ENCODE measurements at regions not wholly inside any gene's neighbourhood (a gene's known extent, or its start where the extent isn't known, plus 50 kb on each side); places are given as distances from the start of the nearest gene placed in this dataset.
"Not testable (repeated sequence)": the region's sequence is repeated elsewhere in the genome, so short reads cannot be mapped to it uniquely, and the experiment has no call there.

DNA sequence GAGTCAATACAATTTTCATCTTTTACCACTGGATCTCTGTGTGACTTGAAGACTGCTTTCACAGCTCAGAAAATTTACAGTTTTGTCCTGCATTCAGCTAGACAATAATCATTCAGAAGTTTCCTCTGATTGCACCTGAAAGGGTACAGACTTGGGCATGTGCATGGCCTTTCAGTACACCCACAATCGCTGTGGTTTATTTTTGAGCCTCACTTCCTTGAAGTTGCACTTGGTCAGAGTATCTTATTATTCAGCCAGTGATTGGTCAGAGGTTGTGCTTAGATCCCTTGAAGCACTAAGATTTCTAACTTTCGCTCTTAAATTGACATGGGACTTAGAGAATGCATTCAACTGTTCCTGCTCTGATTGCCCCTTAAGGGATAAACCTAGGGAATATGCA, 508.2 kb downstream of the FAM181B start:
- no peaks in the 10 kb centered on the region; a peak in 1 of 22 replicates for H3K36me3 ChIP-seq
- H3K4me1 ChIP-seq = no peaks in the 10 kb centered on the region; a peak in 1 of 20 replicates
- TF ChIP-seq Cebpa-rat (IDR thresholded peaks at IDR 0.05) = no peak
- H3K27me3 ChIP-seq = no peaks in the 10 kb centered on the region
- peaks cover 0 to 12% (median 7%) of the 10 kb centered on the region in 11 experiments; a peak in 11 of 22 replicates for H3K9me3 ChIP-seq (replicated peaks in 1 of 11)
- no peak overlapping the region for H3K27ac ChIP-seq
- H4K20me1 ChIP-seq = no peaks in the 10 kb centered on the region
- no peak overlapping the region for H3K9ac ChIP-seq
- H3K4me3 ChIP-seq = no peak overlapping the region
- H3K4me2 ChIP-seq = no peak overlapping the region

DNA sequence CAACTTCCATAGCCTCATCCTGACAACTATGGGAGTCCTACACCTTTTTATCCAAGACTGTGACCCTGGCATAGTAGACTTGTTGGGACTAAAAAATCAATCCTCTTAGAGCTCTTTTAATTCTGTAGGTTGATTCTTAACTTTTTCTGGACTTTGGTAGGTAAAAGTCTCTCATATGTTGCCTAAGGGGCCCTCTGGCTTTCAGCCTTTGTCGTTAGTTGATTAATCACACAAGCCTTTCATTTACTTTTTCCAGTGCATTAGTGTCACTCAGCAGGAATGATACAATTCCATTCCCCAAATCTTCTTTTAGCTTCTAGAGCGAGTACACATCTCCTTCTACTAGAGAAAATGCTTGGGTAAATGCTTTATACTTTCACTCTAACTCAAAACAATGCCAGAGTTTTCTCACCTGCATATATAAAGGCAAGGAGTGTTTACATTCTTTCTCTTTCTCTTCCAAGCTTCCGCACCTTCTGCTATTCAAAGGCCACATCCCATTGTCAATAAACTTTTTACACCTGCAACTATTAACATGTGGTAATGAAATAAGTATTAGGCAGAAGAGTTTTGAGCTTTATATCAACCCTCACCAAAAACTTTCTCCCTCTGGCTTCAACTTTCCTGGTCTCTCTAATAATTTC, 516.6 kb downstream of the FAM181B start:
- Histone ChIP-seq H3K4me3 (no peak overlapping the region), H3K4me2 (no peak overlapping the region), H3K9me3 (replicated peaks in 1 of 11) (no peaks in the 10 kb centered on the region), H3K36me3 (no peaks in the 10 kb centered on the region), H3K27ac (no peak overlapping the region), H4K20me1 (no peaks in the 10 kb centered on the region), H3K9ac (no peak overlapping the region), H3K4me1 (no peaks in the 10 kb centered on the region), H3K27me3 (no peaks in the 10 kb centered on the region)
- TF ChIP-seq Cebpa-rat (IDR thresholded peaks at IDR 0.05) = no peak

DNA sequence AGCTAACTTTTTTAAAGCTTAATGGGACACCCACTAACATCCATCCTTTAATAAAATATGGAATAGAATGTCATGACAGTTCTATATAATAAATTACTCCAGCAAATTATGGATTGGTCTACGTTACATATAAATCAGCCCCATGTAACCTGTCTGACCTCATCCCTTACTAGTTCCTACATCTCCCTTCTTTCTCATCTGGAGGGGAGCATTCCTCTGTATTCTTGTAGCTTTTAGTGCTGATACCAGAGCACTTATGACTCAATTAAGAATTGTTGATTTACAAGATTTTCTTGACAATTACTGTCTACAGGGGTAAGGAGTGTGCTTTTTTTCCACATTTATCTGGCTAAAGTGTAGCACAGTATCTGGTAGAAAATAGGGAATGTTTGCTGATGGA, 523.7 kb downstream of the FAM181B start:
- H3K9me3 ChIP-seq (replicated peaks in 1 of 11) = no peaks in the 10 kb centered on the region
- H3K9ac ChIP-seq = no peak overlapping the region
- H3K27ac ChIP-seq = no peak overlapping the region
- no peaks in the 10 kb centered on the region for H3K27me3 ChIP-seq
- no peak for TF ChIP-seq Cebpa-rat (IDR thresholded peaks at IDR 0.05)
- H3K4me2 ChIP-seq = no peak overlapping the region
- H3K36me3 ChIP-seq = no peaks in the 10 kb centered on the region
- H4K20me1 ChIP-seq = no peaks in the 10 kb centered on the region
- no peak overlapping the region for H3K4me3 ChIP-seq
- no peaks in the 10 kb centered on the region for H3K4me1 ChIP-seq

DNA sequence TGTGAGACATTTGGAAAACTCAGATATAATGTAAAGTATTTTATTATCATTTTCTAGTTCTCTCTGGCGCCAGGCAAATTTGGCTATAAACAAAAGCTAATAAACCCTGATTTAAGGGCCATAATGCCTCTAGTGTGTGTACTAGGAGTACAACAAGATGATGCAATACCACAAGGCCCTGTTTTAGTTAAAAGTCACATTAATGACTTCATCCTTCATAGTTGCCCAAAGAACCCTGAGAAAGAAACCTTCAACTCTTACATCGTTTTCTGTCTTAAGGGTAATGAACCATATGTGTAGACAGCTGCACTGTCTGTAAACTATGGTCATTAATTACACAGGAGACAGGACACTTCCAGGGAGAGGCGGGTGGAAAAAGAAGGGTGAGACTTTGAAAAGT, 538.4 kb downstream of the FAM181B start:
- Histone ChIP-seq H3K9ac (no peak overlapping the region), H3K4me2 (no peak overlapping the region), H3K4me1 (0 out of 20 replicates have a peak, but pooled peaks cover 0 to 3% (median 0%) of the 10 kb centered on the region in 10 experiments), H3K9me3 (replicated peaks in 1 of 11) (no peaks in the 10 kb centered on the region), H4K20me1 (no peaks in the 10 kb centered on the region), H3K27ac (no peak overlapping the region), H3K36me3 (no peaks in the 10 kb centered on the region), H3K27me3 (no peaks in the 10 kb centered on the region), H3K4me3 (no peak overlapping the region)
- no peak; a peak in 2 of 22 replicates for TF ChIP-seq Cebpa-rat (IDR thresholded peaks at IDR 0.05)

DNA sequence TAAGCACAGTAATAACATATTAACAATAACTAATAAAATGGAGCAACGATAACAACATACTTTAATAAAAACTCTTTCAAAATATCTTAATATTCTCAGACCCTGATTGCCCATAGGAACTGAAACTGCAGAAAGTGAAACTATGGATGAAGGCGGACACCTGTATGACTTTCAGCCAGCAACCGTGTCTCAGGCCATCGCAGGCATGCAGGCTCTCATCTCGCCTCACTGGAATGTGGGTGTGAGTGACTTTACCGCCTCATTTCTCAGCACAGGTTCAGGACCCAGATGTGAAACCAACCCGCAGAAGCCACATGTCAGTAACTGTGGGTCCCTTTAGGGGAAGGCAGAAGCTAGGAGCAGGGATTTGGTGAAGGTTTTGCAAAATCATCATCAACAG, 539.1 kb downstream of the FAM181B start:
- no peaks in the 10 kb centered on the region for H3K27me3 ChIP-seq
- H4K20me1 ChIP-seq = no peaks in the 10 kb centered on the region
- H3K9me3 ChIP-seq (replicated peaks in 1 of 11) = no peaks in the 10 kb centered on the region
- no peak overlapping the region for H3K27ac ChIP-seq
- 0 out of 20 replicates have a peak, but pooled peaks cover 0 to 3% (median 0%) of the 10 kb centered on the region in 10 experiments for H3K4me1 ChIP-seq
- no peak overlapping the region for H3K4me2 ChIP-seq
- no peak overlapping the region for H3K4me3 ChIP-seq
- no peak for TF ChIP-seq Cebpa-rat (IDR thresholded peaks at IDR 0.05)
- H3K9ac ChIP-seq = no peak overlapping the region
- H3K36me3 ChIP-seq = no peaks in the 10 kb centered on the region

DNA sequence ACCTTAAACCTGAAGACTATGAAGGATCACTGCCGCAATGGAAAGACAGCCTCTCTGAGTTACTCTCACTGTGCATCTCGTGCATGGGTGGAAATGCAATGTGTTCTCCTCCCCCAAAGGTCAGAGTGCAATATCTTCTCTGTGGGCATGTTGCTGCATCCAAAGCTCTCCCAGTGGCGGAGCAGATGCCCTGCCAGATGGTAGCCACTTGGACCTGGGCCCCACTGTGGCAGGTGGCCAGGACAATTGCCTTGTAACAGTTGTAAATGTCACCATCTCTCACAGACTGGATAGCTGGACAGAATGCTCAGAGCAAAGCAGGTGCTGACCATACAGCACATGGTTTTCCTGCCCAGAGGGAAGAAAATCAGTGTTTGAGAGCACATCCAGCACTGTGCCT, 542.0 kb downstream of the FAM181B start:
- Histone ChIP-seq H3K27ac (no peak overlapping the region), H3K9me3 (replicated peaks in 1 of 11) (no peaks in the 10 kb centered on the region), H3K27me3 (no peaks in the 10 kb centered on the region), H3K4me1 (0 out of 20 replicates have a peak, but pooled peaks cover 0 to 3% (median 0%) of the 10 kb centered on the region in 10 experiments), H3K4me3 (no peak overlapping the region), H3K9ac (no peak overlapping the region), H3K36me3 (no peaks in the 10 kb centered on the region), H3K4me2 (no peak overlapping the region), H4K20me1 (no peaks in the 10 kb centered on the region)
- no peak for TF ChIP-seq Cebpa-rat (IDR thresholded peaks at IDR 0.05)

DNA sequence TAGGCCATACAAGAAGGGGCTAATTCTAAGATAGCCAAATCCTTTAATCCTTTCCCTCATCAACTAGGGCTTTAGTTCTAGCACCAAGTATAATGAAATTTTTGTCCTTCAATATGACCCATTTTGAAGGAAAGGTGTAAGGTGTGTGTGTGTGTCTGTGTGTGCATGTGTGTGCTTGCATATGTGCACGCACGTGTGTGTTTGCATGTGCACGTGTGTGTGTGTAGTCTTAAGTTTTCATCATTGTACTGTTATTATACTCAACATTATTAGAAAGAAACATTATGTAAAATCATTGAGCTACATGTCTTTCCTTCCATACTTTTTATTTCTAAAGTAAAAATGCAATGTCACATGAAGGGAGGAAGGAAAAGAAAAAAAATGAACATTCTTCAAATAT, 547.7 kb downstream of the FAM181B start:
- H3K4me1 ChIP-seq = no peaks in the 10 kb centered on the region
- H3K9ac ChIP-seq = no peak overlapping the region
- TF ChIP-seq Cebpa-rat (IDR thresholded peaks at IDR 0.05) = no peak
- no peaks in the 10 kb centered on the region for H3K36me3 ChIP-seq
- no peak overlapping the region for H3K4me3 ChIP-seq
- peaks cover 0 to 11% (median 7%) of the 10 kb centered on the region in 11 experiments; a peak in 12 of 22 replicates for H3K9me3 ChIP-seq (replicated peaks in 1 of 11)
- no peaks in the 10 kb centered on the region for H4K20me1 ChIP-seq
- H3K27ac ChIP-seq = no peak overlapping the region
- H3K4me2 ChIP-seq = no peak overlapping the region
- no peaks in the 10 kb centered on the region for H3K27me3 ChIP-seq

DNA sequence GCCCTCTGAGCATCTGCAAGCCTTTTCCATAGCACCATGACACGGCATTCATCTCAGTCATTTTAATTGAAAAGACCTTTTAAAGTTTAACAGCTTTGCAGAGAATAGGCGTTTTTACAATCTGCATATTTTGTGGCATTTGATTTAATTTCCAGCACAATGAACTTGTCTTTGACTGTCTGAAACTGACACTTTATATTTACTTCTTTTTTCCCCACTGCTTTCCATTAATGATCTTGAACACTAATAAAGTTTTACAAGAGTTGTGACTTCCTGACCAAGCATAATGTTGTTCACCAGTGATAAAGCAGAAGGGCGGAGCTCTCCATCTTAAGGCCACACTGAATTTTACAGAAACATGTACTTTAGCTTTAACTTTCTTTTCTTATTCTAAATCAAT, 548.7 kb downstream of the FAM181B start:
- Histone ChIP-seq H3K27ac (no peak overlapping the region), H3K4me3 (no peak overlapping the region), H3K4me1 (no peaks in the 10 kb centered on the region), H3K9ac (no peak overlapping the region), H4K20me1 (no peaks in the 10 kb centered on the region), H3K27me3 (no peaks in the 10 kb centered on the region), H3K4me2 (no peak overlapping the region), H3K9me3 (replicated peaks in 1 of 11) (peaks cover 0 to 16% (median 8%) of the 10 kb centered on the region in 11 experiments; a peak in 12 of 22 replicates), H3K36me3 (no peaks in the 10 kb centered on the region)
- no peak for TF ChIP-seq Cebpa-rat (IDR thresholded peaks at IDR 0.05)

DNA sequence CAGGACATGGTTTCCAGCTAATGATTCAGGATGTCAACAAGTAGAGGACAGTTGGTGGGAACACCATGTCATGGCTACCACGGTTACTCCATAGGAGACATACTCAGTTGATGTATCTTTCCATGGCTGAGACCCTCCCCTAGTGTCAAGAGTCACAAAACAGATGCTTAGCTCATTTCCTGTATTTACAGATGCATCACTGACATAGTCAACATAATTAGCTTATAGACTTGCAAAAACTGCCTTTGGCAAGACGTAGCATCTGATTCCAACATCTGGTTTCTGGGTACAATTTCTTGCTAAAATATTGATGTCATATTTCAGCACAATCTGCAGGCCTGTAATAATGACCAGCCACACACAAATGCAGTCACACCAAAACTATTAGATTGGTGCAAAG, 550.3 kb downstream of the FAM181B start:
- no peak overlapping the region for H3K4me3 ChIP-seq
- no peaks in the 10 kb centered on the region for H3K4me1 ChIP-seq
- H3K36me3 ChIP-seq = no peaks in the 10 kb centered on the region
- H3K9ac ChIP-seq = no peak overlapping the region
- no peaks in the 10 kb centered on the region for H3K27me3 ChIP-seq
- no peak overlapping the region for H3K4me2 ChIP-seq
- no peak overlapping the region for H3K27ac ChIP-seq
- peaks cover 0 to 16% (median 8%) of the 10 kb centered on the region in 11 experiments; a peak in 12 of 22 replicates for H3K9me3 ChIP-seq (replicated peaks in 1 of 11)
- no peak for TF ChIP-seq Cebpa-rat (IDR thresholded peaks at IDR 0.05)
- no peaks in the 10 kb centered on the region for H4K20me1 ChIP-seq

DNA sequence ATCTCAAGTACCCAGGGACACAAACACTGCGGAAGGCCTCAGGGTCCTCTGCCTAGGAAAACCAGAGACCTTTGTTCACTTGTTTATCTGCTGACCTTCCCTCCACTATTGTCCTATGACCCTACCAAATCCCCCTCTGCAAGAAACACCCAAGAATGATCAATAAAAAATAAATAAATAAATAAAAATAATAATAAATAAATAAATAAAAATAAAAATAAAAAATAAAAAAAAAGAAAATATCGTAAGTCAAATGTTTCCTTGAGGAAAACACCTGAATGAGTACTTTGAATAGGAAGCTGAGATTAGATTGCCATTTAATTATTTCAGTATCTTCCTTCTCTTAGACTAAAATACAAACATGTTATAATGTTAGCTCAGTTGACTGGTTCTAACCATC, 551.0 kb downstream of the FAM181B start:
- not testable (repeated sequence) for H3K27me3 ChIP-seq, H3K4me2 ChIP-seq, H3K36me3 ChIP-seq, H3K4me1 ChIP-seq, H3K27ac ChIP-seq, H3K4me3 ChIP-seq, H3K9ac ChIP-seq, H4K20me1 ChIP-seq
- H3K9me3 ChIP-seq (replicated peaks in 1 of 11) = peaks cover 0 to 16% (median 8%) of the 10 kb centered on the region in 11 experiments; a peak in 12 of 22 replicates

DNA sequence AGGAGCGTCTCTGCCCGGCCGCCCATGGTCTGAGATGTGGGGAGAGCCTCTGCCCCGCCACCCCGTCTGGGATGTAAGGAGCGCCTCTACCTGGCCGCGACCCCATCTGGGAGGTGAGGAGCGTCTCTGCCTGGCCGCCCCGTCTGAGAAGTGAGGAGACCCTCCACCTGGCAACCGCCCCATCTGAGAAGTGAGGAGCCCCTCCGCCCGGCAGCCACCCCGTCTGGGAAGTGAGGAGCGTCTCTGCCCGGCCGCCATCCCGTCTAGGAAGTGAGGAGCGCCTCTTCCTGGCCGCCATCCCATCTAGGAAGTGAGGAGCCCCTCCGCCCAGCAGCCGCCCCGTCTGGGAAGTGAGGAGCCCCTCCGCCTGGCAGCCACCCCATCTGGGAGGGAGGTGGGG, 551.9 kb downstream of the FAM181B start:
- H3K9me3 ChIP-seq (replicated peaks in 1 of 11) = peaks cover 0 to 16% (median 8%) of the 10 kb centered on the region in 11 experiments; a peak in 12 of 22 replicates
- H4K20me1 ChIP-seq, H3K4me2 ChIP-seq: not testable (repeated sequence)

More for the DNA sequence above, 551.9 kb downstream of the FAM181B start:
- not testable (repeated sequence) for H3K9ac ChIP-seq, H3K4me3 ChIP-seq, H3K27ac ChIP-seq, H3K4me1 ChIP-seq, H3K36me3 ChIP-seq, H3K27me3 ChIP-seq

All from BLaER1 treated with 17β-estradiol and CSF1 and Interleukin-3, amounts not matched to agents 10 nM and 100 nM (cell line).